ENCODE measurements at regions not wholly inside any gene's neighbourhood (a gene's known extent, or its start where the extent isn't known, plus 50 kb on each side); places are given as distances from the start of the nearest gene placed in this dataset.
A peak's percentile ranks its signal among the peaks of the same experiment; 100 is the strongest.
"Not testable (repeated sequence)": the region's sequence is repeated elsewhere in the genome, so short reads cannot be mapped to it uniquely, and the experiment has no call there.

DNA sequence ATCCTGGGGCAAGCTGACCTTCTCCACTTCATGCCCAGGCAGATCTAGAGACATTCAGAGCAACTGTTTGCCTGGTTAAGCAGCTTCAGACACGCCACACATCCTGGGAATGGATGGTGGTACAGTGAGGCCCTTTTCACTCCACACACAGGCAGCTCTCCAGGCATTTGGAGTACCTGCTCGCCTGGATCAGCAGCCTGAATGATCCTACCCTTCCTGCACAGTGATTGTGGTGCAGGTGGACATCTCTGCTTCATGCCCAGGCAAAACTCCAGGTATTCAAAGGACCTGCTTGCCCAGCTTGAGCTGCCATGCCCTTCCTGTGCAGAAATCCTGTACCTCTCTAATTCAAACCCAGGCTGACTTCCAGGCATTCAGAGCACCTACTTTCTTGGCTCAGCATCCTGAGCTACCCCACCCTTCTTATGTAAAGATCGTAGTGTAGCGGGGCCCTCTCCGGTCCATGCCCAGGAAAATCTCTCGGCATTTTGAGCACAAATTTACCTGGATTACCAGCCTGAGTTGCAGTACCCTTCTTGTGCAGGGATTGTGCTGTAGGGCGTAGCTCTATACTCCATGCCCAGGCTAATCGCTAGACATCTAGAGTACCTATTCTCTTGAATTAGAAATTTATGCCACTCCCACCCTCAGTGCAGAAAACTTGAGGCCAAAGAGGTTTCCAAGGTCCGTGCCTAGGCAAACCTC lies 972.8 kb downstream of the ANKRD7 start:
- Histone ChIP-seq H3K27me3 (ENCODE audit: control insufficient read depth, insufficient read depth, low read length) (no peaks in the 10 kb centered on the region), H3K36me3 (replicated peaks; ENCODE audit: control insufficient read depth, insufficient read depth, low read length) (no peaks in the 10 kb centered on the region), H3K4me3 (ENCODE audit: insufficient read depth, low read depth, low read length) (no peak overlapping the region)
- no peak for DNase-seq

- H3K36me3 ChIP-seq (replicated peaks; ENCODE audit: control insufficient read depth, insufficient read depth, low read length): no peaks in the 10 kb centered on the region
- no peak overlapping the region for H3K4me3 ChIP-seq (ENCODE audit: insufficient read depth, low read depth, low read length)
- DNase-seq: peak; percentile 16
- no peaks in the 10 kb centered on the region for H3K27me3 ChIP-seq (ENCODE audit: control insufficient read depth, insufficient read depth, low read length)
Measured at GRCh38 chr7:119197877-119198527, 973.5 kb downstream of the ANKRD7 start.

- Histone ChIP-seq H3K36me3 (replicated peaks; ENCODE audit: control insufficient read depth, insufficient read depth, low read length) (no peaks in the 10 kb centered on the region), H3K27me3 (ENCODE audit: control insufficient read depth, insufficient read depth, low read length) (no peaks in the 10 kb centered on the region), H3K4me3 (ENCODE audit: insufficient read depth, low read depth, low read length) (no peak overlapping the region)
- no peak for DNase-seq
Measured at GRCh38 chr7:119219663-119220062, 995.2 kb downstream of the ANKRD7 start.

DNA sequence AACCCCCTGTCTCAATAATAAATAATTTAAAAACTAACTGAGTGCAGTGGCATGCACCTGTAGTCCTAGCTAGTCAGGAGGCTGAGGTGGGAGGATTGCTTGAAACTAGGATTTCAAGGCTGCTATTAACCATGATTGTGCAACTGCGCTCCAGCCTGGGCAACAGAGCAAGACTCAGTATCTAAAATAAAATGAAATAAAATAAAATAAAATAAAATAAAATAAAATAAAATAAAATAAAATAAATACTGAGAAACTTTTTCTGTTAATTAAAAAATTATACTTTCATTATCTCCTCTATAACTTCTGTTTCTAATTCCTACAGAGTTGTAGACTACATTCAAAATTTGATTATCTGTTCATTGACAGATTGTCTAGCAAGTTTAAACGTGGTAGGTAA lies 999.4 kb downstream of the ANKRD7 start:
- no peak for DNase-seq
- Histone ChIP-seq H3K4me3 (ENCODE audit: insufficient read depth, low read depth, low read length) (no peak overlapping the region), H3K27me3 (ENCODE audit: control insufficient read depth, insufficient read depth, low read length) (no peaks in the 10 kb centered on the region), H3K36me3 (replicated peaks; ENCODE audit: control insufficient read depth, insufficient read depth, low read length) (no peaks in the 10 kb centered on the region)

DNA sequence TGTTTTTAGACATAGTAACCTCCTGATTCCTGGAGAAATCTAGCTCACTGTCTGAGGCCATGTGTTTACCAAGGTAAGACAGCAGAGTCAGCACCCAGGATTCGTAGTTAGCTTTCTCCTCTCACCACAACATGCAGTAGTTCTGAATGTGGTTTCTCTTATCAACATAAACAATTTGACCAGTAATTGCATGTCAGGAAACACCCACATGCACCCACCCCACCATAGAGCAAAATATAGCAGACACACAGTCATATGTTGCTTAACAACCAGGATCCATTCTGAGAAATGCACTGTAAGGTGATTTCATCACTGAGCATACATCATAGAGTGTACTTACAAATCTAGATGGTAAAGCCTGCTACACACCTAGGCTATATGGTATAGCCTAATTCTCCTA lies 1004.0 kb downstream of the ANKRD7 start:
- no peaks in the 10 kb centered on the region for H3K36me3 ChIP-seq (replicated peaks; ENCODE audit: control insufficient read depth, insufficient read depth, low read length)
- H3K27me3 ChIP-seq (ENCODE audit: control insufficient read depth, insufficient read depth, low read length): no peaks in the 10 kb centered on the region; the same call in 1 of the 2 replicates
- DNase-seq: no peak
- H3K4me3 ChIP-seq (ENCODE audit: insufficient read depth, low read depth, low read length): no peak overlapping the region

DNA sequence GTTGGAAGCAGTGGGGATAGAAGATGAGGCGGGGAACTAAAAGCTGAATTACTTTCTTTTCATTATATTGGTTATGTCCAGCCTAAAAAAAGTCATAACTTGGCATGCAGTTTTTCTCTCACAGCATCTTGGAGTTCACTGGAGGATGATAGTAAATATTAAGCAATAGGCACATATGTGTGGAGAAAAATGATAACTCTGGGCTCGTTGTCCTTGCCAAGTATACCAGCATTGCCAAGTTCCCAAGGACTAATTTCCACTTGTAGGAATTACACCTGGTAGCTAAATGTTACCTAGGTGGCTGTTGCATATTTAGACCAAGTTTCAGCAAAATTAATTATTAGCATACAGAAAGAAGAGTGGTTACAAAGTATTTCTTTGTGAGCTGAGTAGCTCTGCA lies 1007.6 kb downstream of the ANKRD7 start:
- no peak overlapping the region for H3K4me3 ChIP-seq (ENCODE audit: insufficient read depth, low read depth, low read length)
- DNase-seq: no peak
- H3K36me3 ChIP-seq (replicated peaks; ENCODE audit: control insufficient read depth, insufficient read depth, low read length): no peaks in the 10 kb centered on the region
- no peaks in the 10 kb centered on the region; the same call in 1 of the 2 replicates for H3K27me3 ChIP-seq (ENCODE audit: control insufficient read depth, insufficient read depth, low read length)

GRCh38 chr7:119233015-119233414 lies 1008.5 kb downstream of the ANKRD7 start:
- Histone ChIP-seq H3K27me3 (ENCODE audit: control insufficient read depth, insufficient read depth, low read length) (no peaks in the 10 kb centered on the region; the same call in 1 of the 2 replicates), H3K36me3 (replicated peaks; ENCODE audit: control insufficient read depth, insufficient read depth, low read length) (no peaks in the 10 kb centered on the region), H3K4me3 (ENCODE audit: insufficient read depth, low read depth, low read length) (no peak overlapping the region)
- DNase-seq: no peak

DNA sequence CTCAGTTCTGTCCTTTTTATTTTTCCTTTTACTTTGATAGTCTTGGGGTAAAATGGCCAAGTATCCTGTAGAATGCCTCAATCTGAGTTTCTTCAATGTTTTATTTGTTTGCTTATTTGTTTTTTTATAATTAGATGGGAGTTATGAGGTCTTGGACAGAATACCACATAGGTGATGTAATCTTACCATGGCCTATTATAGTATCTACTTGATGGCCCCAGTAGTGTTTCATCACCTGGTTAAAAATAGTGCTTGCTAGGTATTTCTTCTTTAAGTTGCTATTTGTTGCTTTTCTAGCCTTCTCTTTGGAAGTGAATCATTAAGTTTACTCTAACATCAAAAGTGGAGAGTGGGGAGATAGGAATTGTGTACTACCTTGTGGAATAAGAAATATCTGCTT lies 1020.0 kb upstream of the KCND2 start:
- no peaks in the 10 kb centered on the region for H3K36me3 ChIP-seq (replicated peaks; ENCODE audit: control insufficient read depth, insufficient read depth, low read length)
- no peak overlapping the region for H3K4me3 ChIP-seq (ENCODE audit: insufficient read depth, low read depth, low read length)
- H3K27me3 ChIP-seq (ENCODE audit: control insufficient read depth, insufficient read depth, low read length): no peaks in the 10 kb centered on the region
- DNase-seq: no peak

- no peaks in the 10 kb centered on the region for H3K36me3 ChIP-seq (replicated peaks; ENCODE audit: control insufficient read depth, insufficient read depth, low read length)
- H3K27me3 ChIP-seq (ENCODE audit: control insufficient read depth, insufficient read depth, low read length): no peaks in the 10 kb centered on the region
- no peak overlapping the region for H3K4me3 ChIP-seq (ENCODE audit: insufficient read depth, low read depth, low read length)
- DNase-seq: no peak
Measured at GRCh38 chr7:119254742-119255141, 1018.2 kb upstream of the KCND2 start.

- H3K27me3 ChIP-seq (ENCODE audit: control insufficient read depth, insufficient read depth, low read length): no peaks in the 10 kb centered on the region
- H3K36me3 ChIP-seq (replicated peaks; ENCODE audit: control insufficient read depth, insufficient read depth, low read length): no peaks in the 10 kb centered on the region
- no peak for DNase-seq
- H3K4me3 ChIP-seq (ENCODE audit: insufficient read depth, low read depth, low read length): no peak overlapping the region
Measured at GRCh38 chr7:119256001-119256400, 1017.0 kb upstream of the KCND2 start.

DNA sequence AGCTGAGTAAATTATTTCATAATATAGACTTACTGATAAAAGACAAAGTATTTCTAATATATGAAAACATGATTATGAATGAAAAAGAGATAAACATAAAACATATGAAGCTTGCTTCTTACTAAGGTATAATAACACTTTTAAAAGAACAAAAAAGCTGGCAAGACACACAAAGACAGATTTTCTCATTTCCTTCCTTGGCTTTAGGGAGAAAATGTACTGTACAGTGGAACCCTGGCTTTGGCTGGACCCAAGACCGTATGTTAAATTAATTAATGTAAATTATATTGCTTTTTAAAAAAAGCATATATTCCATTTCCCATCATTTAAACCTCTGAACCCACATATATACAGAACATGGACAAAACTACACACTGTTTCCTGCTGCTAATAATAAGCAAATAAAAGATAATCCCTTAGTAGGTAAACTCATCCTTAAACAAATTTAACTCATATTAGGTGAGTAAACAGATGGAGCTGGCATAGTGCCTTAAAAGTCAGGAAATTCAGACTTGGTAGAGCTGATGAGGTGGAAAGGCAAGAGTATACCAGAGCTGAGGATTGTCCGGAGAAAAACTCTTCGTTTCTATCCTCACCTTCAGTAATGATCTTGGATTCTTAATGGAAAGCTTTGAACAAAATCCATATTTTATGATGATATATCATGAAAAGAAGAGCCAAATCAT lies 1016.4 kb upstream of the KCND2 start:
- DNase-seq: no peak
- no peak overlapping the region for H3K4me3 ChIP-seq (ENCODE audit: insufficient read depth, low read depth, low read length)
- no peaks in the 10 kb centered on the region for H3K27me3 ChIP-seq (ENCODE audit: control insufficient read depth, insufficient read depth, low read length)
- no peaks in the 10 kb centered on the region for H3K36me3 ChIP-seq (replicated peaks; ENCODE audit: control insufficient read depth, insufficient read depth, low read length)

DNA sequence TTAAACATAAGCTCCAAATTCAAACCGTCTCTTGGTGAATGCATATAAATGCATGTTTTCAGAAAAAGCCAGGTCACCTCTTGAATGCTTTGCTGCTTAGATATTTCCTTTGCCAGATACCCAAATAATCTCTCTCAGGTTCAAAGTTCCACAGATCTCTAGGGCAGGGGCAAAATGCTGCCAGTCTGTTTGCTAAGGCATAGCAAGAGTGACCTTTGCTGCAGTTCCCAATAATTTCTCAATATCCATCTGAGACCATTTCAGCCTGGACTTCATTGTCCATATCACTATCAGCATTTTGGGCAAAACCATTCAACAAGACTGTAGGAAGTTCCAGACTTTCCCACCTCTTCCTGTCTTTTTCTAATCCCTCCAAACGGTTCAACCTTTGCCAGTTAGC lies 1006.2 kb upstream of the KCND2 start:
- not testable (repeated sequence) for DNase-seq; H3K27me3 ChIP-seq (ENCODE audit: control insufficient read depth, insufficient read depth, low read length); H3K4me3 ChIP-seq (ENCODE audit: insufficient read depth, low read depth, low read length); H3K36me3 ChIP-seq (replicated peaks; ENCODE audit: control insufficient read depth, insufficient read depth, low read length)

DNA sequence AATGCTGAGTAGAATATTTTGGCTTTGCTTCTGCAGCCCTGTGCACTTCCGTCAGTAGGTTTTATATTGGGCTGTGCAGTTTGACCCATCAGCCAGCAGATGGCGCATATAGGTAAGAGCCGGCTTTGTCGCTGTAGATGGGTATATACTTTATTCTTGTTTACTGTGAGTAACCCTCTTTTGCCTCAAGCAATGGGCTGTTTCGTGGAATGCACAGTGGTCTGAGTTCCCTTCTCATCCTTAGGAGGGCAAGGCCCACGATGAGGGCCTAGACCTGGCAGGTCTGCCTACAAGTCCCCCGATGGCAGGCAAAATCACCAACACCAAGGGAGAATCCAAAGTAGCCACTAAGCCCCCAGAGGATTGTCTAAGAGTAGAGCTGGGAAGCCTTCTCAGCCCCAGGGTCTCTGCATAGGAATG lies 1002.9 kb upstream of the KCND2 start:
- no peak overlapping the region for H3K4me3 ChIP-seq (ENCODE audit: insufficient read depth, low read depth, low read length)
- peak; percentile 1 for DNase-seq
- H3K36me3 ChIP-seq (replicated peaks; ENCODE audit: control insufficient read depth, insufficient read depth, low read length): no peaks in the 10 kb centered on the region
- no peaks in the 10 kb centered on the region for H3K27me3 ChIP-seq (ENCODE audit: control insufficient read depth, insufficient read depth, low read length)

DNA sequence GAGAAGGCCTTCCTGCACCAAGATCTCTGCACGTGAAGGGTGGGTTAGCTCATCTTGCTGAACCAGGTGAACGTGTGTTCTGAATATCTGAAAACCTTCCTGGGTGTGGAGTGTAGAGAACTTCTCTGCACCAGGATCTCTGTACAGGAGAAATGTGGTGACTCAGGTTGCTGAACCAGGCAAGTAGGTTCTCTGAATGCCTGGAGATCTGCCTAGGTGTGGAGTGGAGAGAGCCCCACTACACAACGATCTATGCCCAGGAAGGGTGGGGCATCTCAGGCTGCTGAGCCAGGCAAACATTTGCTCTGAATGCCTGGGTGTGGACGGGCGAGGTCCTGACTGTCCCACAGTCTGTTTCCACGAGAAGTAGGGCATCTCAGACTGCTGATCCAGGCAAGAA lies 1002.3 kb upstream of the KCND2 start:
- H3K4me3 ChIP-seq (ENCODE audit: insufficient read depth, low read depth, low read length): no peak overlapping the region
- DNase-seq: no peak
- H3K27me3 ChIP-seq (ENCODE audit: control insufficient read depth, insufficient read depth, low read length): no peaks in the 10 kb centered on the region
- no peaks in the 10 kb centered on the region for H3K36me3 ChIP-seq (replicated peaks; ENCODE audit: control insufficient read depth, insufficient read depth, low read length)

GRCh38 chr7:119271147-119271779 lies 1001.7 kb upstream of the KCND2 start:
- no peak overlapping the region for H3K4me3 ChIP-seq (ENCODE audit: insufficient read depth, low read depth, low read length)
- no peaks in the 10 kb centered on the region for H3K27me3 ChIP-seq (ENCODE audit: control insufficient read depth, insufficient read depth, low read length)
- no peak for DNase-seq
- H3K36me3 ChIP-seq (replicated peaks; ENCODE audit: control insufficient read depth, insufficient read depth, low read length): no peaks in the 10 kb centered on the region
